ENCODE measurements at regions not wholly inside any gene's neighbourhood (a gene's known extent, or its start where the extent isn't known, plus 50 kb on each side); places are given as distances from the start of the nearest gene placed in this dataset.

DNA sequence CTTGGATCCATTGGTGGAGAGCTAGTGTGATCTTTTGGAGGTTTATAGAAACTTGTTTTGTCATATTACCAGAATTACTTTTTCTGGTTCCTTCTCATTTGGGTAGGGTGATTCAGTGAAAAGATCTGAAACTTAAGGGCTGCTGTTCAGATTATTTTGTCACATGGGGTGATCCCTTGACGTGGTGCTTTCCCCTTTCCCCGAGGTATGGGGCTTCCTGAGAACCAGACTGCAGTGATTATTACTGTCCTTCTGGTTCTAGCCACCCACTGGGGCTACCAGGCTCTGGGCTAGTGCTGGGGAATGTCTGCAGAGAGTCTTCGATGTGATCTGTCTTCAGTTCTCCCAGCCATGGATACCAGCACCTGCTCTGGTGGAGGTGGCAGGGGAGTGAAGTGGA lies 1030.0 kb downstream of the GRM8 start:
- CTCF ChIA-PET = no interaction called here
- no peaks in the 10 kb centered on the region for H3K4me1 ChIP-seq
- 0% methylated on average over 3 of the region's 3 CpGs for WGBS (ENCODE audit: missing lambda C conversion rate)
- POLR2A ChIA-PET = no interaction called here
- H3K4me2 ChIP-seq = no peak overlapping the region
- TF ChIP-seq, protein P1, sequence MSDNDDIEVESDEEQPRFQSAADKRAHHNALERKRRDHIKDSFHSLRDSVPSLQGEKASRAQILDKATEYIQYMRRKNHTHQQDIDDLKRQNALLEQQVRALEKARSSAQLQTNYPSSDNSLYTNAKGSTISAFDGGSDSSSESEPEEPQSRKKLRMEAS (IDR thresholded peaks at IDR 0.05) = no peak
- TF ChIP-seq, protein P2, sequence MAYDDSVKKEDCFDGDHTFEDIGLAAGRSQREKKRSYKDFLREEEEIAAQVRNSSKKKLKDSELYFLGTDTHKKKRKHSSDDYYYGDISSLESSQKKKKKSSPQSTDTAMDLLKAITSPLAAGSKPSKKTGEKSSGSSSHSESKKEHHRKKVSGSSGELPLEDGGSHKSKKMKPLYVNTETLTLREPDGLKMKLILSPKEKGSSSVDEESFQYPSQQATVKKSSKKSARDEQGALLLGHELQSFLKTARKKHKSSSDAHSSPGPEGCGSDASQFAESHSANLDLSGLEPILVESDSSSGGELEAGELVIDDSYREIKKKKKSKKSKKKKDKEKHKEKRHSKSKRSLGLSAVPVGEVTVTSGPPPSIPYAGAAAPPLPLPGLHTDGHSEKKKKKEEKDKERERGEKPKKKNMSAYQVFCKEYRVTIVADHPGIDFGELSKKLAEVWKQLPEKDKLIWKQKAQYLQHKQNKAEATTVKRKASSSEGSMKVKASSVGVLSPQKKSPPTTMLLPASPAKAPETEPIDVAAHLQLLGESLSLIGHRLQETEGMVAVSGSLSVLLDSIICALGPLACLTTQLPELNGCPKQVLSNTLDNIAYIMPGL (CRISPR knock-in tag; IDR thresholded peaks at IDR 0.05; ENCODE audit: borderline replicate concordance) = no peak
- TF ChIP-seq HOXB13 (CRISPR knock-in tag; IDR thresholded peaks at IDR 0.05; ENCODE audit: low read depth) = no peak
- TF ChIP-seq SMC3 (IDR thresholded peaks at IDR 0.05) = no peak
- ATAC-seq (no peak), DNase-seq (ENCODE audit: low read depth in 1 of 2, low spot score in 1 of 2) (no peak), FAIRE-seq (no peak)
- peaks cover 7% of the 10 kb centered on the region; the same call in 1 of the 3 replicates for H3K9me3 ChIP-seq
- H3K27ac ChIP-seq = no peak overlapping the region
- no peak overlapping the region for H3K4me3 ChIP-seq

DNA sequence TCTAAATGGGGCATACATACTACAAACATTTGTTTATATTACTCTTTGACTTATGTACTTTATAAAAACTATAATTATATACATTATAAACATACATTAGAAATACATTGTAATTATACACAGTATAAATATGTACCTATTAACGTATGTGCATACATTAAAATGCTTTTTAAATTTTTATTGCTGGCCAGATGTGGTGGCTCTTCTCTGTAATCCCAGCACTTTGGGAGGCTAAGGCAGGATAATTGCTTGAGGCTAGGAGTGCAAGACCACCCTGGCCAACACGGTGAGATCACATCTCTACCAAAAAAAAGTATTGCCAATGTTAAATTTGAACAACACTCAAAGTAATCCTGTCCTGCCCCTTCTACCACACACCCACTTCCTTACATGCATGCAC lies 1037.0 kb downstream of the GRM8 start:
- POLR2A ChIA-PET = no interaction called here
- H3K27ac ChIP-seq = no peak overlapping the region
- no peak for ATAC-seq
- no peak for DNase-seq (ENCODE audit: low read depth in 1 of 2, low spot score in 1 of 2)
- H3K4me3 ChIP-seq = no peak overlapping the region
- H3K9me3 ChIP-seq = peaks cover 7% of the 10 kb centered on the region; the same call in 1 of the 3 replicates
- CTCF ChIA-PET = no interaction called here
- TF ChIP-seq CBX2 (IDR thresholded peaks at IDR 0.05; ENCODE audit: borderline replicate concordance, low read depth) (no peak), SMC3 (IDR thresholded peaks at IDR 0.05) (no peak), KDM1A (IDR thresholded peaks at IDR 0.05; ENCODE audit: low read depth) (no peak), RAD21 (conservative IDR thresholded peaks at IDR 0.05 in 1 of 2, IDR thresholded peaks at IDR 0.05 in 1 of 2) (no peak), EHMT2 (IDR thresholded peaks at IDR 0.05; ENCODE audit: low read depth) (no peak)
- TF ChIP-seq, protein P3, sequence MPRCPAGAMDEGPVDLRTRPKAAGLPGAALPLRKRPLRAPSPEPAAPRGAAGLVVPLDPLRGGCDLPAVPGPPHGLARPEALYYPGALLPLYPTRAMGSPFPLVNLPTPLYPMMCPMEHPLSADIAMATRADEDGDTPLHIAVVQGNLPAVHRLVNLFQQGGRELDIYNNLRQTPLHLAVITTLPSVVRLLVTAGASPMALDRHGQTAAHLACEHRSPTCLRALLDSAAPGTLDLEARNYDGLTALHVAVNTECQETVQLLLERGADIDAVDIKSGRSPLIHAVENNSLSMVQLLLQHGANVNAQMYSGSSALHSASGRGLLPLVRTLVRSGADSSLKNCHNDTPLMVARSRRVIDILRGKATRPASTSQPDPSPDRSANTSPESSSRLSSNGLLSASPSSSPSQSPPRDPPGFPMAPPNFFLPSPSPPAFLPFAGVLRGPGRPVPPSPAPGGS (IDR thresholded peaks at IDR 0.05) = no peak
- no peak overlapping the region for H3K4me2 ChIP-seq
- 5% methylated on average over 2 of the region's 2 CpGs for WGBS (ENCODE audit: missing lambda C conversion rate)
- no peak for FAIRE-seq
- no peaks in the 10 kb centered on the region for H3K4me1 ChIP-seq

DNA sequence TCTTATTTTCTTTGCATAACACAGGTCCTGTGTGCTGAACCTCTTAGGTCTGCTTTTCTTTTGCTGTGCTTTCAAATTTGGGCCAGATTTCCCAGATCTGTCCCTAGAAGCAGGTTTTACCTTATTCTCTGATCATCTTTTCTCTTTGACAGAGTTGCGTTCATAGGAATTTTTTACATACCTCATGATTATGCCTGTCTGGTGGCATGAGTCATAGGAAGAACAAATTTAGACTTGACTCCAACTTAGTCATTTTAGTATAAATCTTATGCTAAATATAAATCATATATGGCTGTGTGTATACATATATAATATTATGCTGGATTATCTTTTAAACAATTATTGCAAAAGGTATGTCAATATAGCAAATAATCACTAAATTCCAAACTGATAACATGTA lies 1038.9 kb downstream of the GRM8 start:
- no peak for ATAC-seq
- no peak overlapping the region for H3K4me3 ChIP-seq
- ChIA-PET POLR2A (no interaction called here), CTCF (no interaction called here)
- DNase-seq (ENCODE audit: low read depth in 1 of 2, low spot score in 1 of 2) = no peak
- H3K4me1 ChIP-seq = no peaks in the 10 kb centered on the region
- no peak for FAIRE-seq
- TF ChIP-seq RAD21 (conservative IDR thresholded peaks at IDR 0.05 in 1 of 2, IDR thresholded peaks at IDR 0.05 in 1 of 2) = no peak
- no peak for TF ChIP-seq ZNF302 (CRISPR knock-in tag; IDR thresholded peaks at IDR 0.05)
- TF ChIP-seq EHF (CRISPR knock-in tag; IDR thresholded peaks at IDR 0.05) = no peak
- no peak for TF ChIP-seq NR3C1 (IDR thresholded peaks at IDR 0.05)
- TF ChIP-seq JUN (IDR thresholded peaks at IDR 0.05) = no peak
- TF ChIP-seq, protein P2 (CRISPR knock-in tag; IDR thresholded peaks at IDR 0.05; ENCODE audit: borderline replicate concordance) = no peak
- no peak for TF ChIP-seq HOXA7 (CRISPR knock-in tag; IDR thresholded peaks at IDR 0.05)
- TF ChIP-seq, protein P3 (IDR thresholded peaks at IDR 0.05) = no peak
- no peak for TF ChIP-seq ZC3H11A (IDR thresholded peaks at IDR 0.05)
- no peak for TF ChIP-seq EHMT2 (IDR thresholded peaks at IDR 0.05; ENCODE audit: low read depth)
- TF ChIP-seq HDAC2 (IDR thresholded peaks at IDR 0.05) = no peak
- H3K27ac ChIP-seq = no peak overlapping the region
- 50% methylated on average over 1 of the region's 1 CpG for WGBS (ENCODE audit: missing lambda C conversion rate)
- peaks cover 7% of the 10 kb centered on the region; the same call in 1 of the 3 replicates for H3K9me3 ChIP-seq
- no peak overlapping the region for H3K4me2 ChIP-seq
